Umbilical cord (tissue), 1 donor: ENCODE measurements at regions not wholly inside any gene's neighbourhood (a gene's known extent, or its start where the extent isn't known, plus 50 kb on each side); places are given as distances from the start of the nearest gene placed in this dataset.
"Not testable (repeated sequence)": the region's sequence is repeated elsewhere in the genome, so short reads cannot be mapped to it uniquely, and the experiment has no call there.

ENCODE experiments used
- DNase-seq: peaks from one replicate; pipeline ENCODE4 v3.0.0-alpha.2; 2015; ENCODE audit warnings: low spot score

DNA sequence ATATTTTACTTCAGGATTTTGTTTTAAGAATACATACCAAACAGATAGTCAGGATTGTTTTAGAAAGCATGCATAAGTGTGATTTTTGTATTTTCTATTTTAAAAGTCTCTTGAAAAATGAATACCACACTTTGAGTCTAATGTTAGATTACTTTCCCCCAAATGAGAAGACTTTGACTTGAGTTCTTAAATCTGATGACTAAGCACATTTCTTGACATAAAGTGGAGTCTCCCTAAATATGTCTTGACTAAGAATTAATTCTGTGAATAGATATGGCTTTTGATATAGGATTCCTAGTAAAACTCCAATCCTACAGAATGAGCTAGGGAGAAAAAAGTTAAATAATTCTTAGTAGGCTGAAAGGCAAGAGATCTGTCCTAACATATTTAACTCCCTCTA, 624.2 kb upstream of the SPRY2 start:
- no peak for DNase-seq

DNA sequence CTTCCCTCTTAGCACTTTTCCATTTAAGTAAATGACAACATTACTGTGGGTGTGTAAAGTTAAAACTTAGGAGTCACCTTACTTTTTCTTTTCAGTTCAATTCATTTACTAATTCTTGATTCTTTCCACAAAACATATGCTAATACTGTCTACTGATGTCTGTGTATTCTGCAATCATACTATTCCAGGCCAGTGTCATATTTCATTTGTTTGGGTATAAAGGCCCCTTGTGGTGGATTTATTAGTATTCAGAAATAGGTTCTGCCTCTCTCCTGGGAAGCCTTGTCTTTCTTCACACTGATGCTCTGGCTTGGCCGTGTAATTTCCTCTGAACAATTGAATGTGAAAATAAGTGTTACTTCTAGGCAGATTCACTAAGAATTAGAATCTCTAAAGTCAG, 621.9 kb upstream of the SPRY2 start:
- DNase-seq, result no peak

DNA sequence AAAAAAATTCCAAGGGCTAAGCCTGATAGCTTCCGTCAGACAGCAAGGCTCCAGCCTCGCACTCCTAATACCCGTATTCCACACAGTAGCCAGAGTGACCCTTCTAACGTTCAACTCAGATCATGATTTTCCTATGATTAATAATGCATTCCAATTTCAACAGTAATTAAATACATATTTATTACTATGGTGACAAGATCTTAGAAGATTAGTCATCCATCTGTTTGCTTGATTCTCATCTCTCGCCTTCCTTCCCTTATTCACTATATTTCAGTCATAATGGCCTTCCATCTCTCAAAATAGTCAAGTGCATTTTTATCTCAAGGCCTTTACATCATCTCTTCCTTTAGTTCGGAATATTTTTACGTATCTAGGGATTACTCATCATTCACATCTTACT, 621.2 kb upstream of the SPRY2 start:
- no peak for DNase-seq

- DNase-seq, result no peak
Observed at GRCh38 chr13:80957019-80957655, 616.2 kb upstream of the SPRY2 start.

- no peak for DNase-seq
Observed at GRCh38 chr13:80955501-80955900, 614.6 kb upstream of the SPRY2 start.

GRCh38 chr13:80952158-80952557, 611.2 kb upstream of the SPRY2 start:
- no peak for DNase-seq

GRCh38 chr13:80946008-80946802, 605.3 kb upstream of the SPRY2 start:
- DNase-seq, result no peak

DNA sequence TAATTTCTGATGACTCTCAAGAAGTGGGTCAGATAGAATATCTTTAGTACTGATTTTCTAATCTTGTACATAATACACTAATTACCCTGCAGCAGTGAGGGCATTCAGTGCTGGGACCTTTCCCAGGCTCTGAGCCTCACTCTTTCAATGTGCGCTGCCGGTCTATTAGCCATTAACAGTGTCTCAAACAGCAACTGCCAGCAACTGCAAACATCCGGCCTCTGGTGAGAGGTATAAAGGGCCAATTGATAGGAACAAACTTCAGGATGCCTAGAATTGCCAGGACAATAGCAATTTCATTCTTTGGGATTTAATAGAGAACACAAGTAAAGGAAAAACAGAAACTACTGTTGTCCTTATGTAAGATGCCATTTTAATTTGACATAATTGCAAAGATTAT, 604.4 kb upstream of the SPRY2 start:
- DNase-seq, result no peak

GRCh38 chr13:80939581-80939980, 598.7 kb upstream of the SPRY2 start:
- DNase-seq, result no peak

- no peak for DNase-seq
Observed at GRCh38 chr13:80931766-80932165, 590.8 kb upstream of the SPRY2 start.

GRCh38 chr13:80931118-80931517, 590.2 kb upstream of the SPRY2 start:
- DNase-seq, result no peak

DNA sequence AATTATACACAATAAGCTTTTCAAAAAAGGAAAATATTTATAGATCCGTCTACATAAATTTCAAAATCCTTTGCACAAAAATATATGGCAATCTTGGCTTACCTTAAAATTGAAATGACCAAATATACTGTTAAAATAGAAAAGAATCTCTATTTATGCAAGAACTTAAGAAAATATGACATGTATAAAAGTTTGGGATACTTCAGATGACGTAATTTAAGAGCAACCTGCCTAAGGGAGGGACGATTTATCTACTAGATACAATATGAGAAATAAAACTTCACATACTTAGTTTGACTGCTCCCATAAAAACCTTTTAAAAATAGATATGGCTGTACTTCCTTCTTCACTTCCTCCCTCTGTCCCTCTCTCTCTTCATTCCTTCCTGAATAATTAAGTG, 587.3 kb upstream of the SPRY2 start:
- DNase-seq, result no peak

DNA sequence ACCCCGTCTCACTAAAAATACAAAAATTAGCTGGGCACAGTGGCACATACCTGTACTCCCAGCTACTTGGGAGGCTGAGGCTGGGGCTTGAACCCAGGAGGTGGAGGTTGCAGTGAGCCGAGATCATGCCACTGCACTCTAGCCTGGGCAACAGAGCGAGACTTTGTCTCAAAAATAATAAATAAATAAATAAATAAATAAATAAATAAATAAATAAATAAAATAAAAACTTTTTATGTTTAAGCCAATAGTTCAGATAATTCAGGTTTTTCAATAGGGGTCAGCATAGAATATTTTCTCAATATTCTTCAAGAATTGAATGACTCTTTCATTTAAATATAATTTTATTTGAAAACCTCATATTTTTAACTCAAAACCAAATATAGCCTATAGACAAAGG, 585.1 kb upstream of the SPRY2 start:
- not testable (repeated sequence) for DNase-seq

DNA sequence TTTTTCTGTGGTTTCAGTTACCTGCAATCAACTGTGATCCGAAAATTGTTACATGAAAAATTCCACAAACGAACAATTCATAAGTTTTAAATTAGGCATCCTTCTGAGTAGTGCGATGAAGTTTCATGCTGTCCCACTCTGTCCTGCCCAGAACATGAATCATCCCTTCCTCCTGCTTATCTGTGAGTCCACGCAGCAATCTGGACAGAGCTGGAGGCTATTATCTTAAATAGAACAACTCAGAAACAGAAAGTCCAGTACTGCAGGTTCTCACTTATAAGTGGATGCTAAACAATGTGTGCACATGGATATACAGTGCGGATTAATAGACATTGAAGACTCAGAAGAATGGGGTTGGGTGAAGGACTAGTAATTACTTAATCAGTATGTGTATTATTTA, 583.7 kb upstream of the SPRY2 start:
- no peak for DNase-seq

DNA sequence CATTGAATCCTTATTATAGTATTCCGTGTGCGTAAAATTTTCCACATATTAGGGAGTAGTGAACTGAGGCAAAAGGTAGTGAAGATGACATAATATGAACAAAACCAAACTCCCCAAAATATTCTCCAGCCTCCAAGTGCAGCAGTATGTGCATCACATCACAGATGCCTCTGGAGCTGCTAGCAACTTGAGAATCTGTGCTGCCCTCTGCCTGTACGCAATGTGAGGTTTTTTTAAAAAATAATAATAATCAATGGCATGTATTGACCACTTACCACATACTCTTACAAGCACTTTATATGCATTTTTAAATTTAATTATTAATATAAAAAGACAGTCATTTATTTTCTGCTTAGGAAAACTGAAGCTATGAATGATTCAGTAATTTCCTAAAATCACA, 583.0 kb upstream of the SPRY2 start:
- no peak for DNase-seq

DNA sequence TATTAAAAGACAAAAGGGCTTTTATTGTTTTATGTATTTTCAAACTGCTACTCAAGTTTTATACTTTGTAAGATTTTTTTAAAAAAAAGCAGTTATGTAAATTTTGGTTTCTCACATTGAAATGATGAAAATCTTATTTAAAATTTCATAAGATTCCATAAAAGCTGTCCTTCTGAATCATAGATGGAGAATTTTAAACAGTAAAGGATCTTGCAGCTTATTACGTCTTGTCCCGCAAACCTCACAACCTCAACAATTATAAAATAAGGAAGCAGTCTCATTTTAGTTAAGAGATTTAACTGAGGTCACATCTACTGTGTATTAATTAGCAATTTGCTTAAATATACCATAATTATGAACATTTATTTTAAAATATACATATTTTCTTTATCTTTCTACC, 581.0 kb upstream of the SPRY2 start:
- DNase-seq, result no peak

GRCh38 chr13:80921541-80921940, 580.6 kb upstream of the SPRY2 start:
- no peak for DNase-seq

DNA sequence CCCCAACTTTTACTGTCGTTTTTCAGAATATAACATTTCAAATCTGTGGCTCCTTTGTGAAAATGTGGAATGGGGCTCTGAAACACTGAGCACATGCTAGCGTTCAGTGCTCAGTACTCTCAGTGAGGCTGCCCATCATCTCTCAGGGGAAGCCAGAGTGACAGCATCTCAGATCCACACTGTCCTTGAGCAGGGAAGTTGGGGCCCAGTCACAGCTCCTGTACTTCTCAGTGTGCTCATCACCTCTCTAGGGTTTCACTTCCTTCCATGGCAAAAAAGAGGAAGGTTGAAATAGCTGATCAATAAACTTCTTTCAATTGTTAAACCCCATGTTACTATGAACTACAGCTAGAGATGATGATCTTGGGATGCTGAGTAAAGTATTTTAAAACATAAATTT, 565.9 kb upstream of the SPRY2 start:
- no peak for DNase-seq

- no peak for DNase-seq
Observed at GRCh38 chr13:80904386-80904785, 563.5 kb upstream of the SPRY2 start.

GRCh38 chr13:80903911-80904310, 563.0 kb upstream of the SPRY2 start:
- no peak for DNase-seq

DNA sequence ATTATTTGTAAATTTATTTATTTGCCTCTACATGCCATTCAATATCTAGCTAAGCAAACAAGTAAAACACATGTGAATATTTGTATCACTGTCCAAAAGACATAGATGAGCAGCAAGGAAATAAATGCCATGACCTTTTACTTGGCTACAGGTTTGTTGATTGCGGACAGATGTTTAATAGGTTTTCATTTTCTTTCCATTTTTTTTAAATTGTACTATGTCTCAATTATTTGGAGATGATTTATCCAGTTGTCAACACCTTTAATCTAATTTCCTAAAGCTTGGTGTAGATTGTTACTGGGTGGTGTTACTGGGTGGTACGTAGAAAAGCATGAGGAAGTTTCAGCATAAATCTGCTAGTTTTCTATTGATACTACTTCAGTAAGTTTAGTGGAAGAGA, 560.6 kb upstream of the SPRY2 start:
- no peak for DNase-seq

- peak; percentile 21 for DNase-seq
Observed at GRCh38 chr13:80901111-80901510, 560.2 kb upstream of the SPRY2 start.

- DNase-seq, result peak; percentile 37
Observed at GRCh38 chr13:80900561-80900960, 559.6 kb upstream of the SPRY2 start.

GRCh38 chr13:80897641-80898040, 556.7 kb upstream of the SPRY2 start:
- DNase-seq, result not testable (repeated sequence)
